Right forelimb (tissue), 1 donor: ENCODE measurements at regions not wholly inside any gene's neighbourhood (a gene's known extent, or its start where the extent isn't known, plus 50 kb on each side); places are given as distances from the start of the nearest gene placed in this dataset.
A peak's percentile ranks its signal among the peaks of the same experiment; 100 is the strongest.

ENCODE experiments used
- DNase-seq: peaks from one replicate; pipeline ENCODE4 v3.0.0-alpha.2; 2018

DNA sequence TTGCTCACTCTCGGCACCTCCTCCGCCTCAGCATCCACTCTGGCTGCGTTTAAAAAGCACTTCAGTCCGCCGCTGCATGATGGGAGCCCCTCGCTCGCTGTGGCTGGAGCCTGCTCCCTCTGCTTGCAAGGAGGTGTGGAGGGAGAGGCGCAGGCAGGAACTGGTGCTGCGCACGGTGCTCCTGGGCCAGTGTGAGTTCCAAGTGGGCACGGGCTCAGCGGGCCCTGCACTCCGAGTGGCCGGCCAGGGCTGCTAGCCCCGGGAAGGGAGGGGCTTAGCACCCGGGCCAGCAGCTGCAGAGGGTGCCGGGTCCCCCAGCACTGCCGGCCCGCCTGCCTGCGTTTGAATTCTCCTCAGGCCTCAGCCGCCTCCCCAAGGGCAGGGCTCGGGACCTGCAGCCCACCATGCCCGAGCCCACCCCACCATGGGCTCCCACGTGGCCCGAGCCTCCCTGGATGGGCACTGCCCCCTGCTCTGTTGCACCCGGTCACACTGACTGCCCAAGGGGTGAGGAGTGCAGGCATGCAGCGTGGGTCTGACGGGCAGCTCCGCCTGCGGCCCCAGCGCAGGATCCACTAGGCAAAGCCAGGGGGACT is 1599.5 kb downstream of the NCAM2 start:
- no peak for DNase-seq

DNA sequence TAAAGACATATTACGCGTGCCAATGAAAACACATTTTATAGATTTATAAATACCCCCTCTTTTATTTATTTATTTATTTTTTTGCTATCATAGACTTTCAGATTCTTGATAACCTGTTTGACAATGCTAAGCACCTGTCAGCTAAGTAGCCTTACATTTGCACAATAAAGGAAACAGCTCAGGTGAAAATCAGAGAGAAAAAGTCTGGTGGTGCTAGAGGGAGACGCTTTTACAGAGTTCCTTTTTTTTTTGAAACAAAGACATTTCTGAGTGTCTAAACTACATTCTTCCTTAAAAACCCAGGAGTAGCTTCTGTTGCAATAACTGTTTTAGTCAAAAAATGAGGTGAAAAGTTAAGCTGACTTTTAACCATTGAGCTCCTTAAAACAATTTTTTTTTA is 1611.6 kb downstream of the NCAM2 start:
- no peak for DNase-seq

- DNase-seq, result no peak
Measured at GRCh38 chr21:22627911-22628310, 1629.7 kb downstream of the NCAM2 start.

GRCh38 chr21:22630953-22631465 is 1632.8 kb downstream of the NCAM2 start:
- DNase-seq, result no peak

DNA sequence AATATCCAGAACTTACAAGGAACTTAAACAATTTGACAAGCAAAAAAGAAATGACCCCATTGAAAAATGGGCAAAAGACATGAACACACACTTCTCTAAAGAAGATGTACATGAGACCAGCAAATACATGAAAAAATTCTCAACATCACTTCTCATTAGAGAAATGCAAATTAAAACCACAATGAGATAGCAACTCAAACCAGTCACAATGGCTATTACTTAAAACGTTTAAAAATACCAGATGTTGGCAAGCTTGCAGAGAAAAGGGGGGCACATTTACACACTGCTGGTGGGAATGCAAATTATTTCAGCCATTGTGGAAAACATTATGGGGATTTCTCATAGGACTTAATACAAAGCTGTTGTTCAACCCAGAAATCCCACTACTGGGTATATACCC is 1634.0 kb downstream of the NCAM2 start:
- no peak for DNase-seq

DNA sequence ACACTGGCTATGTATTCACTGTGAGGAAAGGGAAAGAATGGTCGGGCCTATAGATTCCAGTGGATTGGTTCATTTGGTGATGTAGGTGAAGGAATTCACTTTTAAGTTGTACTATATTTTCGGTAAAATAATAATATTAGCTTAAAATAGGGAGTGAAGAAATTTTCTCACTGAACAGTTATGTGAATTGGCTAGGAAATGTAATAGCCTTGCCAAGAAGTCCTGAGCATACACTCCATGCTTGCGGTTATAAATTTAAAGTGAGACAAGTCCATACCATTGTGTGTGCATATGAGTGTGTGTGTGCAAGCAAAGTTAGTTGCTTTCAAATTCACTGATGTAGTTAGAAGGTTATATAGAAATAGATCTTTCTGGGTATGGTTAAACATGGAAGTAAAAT is 1651.0 kb downstream of the NCAM2 start:
- DNase-seq, result no peak

DNA sequence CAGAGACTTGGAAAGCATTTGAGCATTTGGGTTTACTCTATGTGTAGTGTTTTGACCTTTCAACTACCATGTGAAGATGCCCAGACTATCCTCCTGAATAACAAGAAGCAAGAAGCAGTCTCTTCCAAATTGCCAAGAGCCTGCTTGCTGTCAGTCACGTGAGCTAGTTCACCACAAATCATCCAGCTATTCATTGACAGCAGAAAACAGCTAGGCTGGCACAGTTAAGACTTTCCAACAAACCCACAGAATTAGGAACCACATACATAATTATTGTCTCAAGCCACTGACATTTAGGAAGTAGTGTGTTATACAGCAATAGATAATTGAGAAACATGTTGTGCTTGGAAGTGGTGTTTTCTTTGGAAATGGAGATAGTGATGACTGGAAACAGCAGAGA is 1652.0 kb downstream of the NCAM2 start:
- no peak for DNase-seq

DNA sequence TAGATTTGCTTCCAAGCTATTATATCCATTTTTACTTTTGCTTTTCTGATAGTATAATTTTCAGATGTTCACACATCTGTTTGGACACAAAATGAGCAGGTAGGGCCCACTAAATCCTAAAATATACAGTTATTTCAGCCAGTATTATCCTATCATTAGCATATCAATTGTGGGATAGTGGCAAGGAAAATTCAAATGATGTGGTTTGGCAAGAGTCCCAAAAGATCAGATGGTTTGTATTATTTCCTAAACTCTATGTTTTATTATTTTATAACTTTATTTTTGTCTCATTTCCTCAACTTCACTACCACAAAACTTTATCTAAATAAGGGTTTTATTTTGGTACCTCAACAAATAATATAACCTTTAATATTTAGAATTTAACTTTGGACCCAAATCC is 1659.6 kb downstream of the NCAM2 start:
- no peak for DNase-seq

GRCh38 chr21:22670148-22670547 is 1671.9 kb downstream of the NCAM2 start:
- DNase-seq, result no peak

GRCh38 chr21:22679207-22679606 is 1681.0 kb downstream of the NCAM2 start:
- no peak for DNase-seq

DNA sequence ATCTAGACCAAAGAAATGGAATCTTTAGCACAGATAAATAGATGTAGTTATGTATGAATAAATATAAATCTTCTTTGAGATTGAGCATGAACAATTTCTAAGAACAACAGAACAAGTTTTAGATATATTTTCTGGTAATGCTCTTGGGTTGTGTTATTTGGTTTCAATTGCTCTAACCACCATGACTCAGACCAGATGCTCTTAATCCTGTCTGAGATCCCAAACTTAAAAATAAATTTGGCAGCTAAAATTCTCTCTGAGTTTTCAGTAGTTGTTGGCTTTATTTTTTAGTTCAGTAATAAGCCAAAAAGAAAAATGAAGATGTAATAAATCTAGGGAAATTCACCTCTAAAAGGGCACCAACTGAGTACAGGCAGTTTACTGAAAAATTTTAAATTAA is 1693.4 kb downstream of the NCAM2 start:
- no peak for DNase-seq

DNA sequence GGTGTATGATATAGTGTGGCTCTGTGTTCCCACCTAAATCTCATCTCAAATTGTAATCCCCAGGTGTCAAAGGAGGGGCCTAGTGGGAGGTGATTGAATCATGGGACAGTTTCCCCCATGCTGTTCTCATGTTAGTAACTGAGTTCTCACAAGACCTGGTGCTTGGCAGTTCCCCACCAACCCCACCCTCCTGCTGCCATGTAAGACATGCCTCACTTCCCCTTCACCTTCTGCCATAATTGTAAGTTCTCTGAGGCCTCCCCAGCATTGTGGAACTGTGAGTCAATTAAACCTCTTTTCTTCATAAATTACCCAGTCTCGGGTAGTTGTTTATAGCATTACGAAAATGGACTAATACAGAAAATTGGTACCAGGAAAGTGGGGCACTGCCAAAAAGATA is 1705.3 kb downstream of the NCAM2 start:
- DNase-seq, result no peak

DNA sequence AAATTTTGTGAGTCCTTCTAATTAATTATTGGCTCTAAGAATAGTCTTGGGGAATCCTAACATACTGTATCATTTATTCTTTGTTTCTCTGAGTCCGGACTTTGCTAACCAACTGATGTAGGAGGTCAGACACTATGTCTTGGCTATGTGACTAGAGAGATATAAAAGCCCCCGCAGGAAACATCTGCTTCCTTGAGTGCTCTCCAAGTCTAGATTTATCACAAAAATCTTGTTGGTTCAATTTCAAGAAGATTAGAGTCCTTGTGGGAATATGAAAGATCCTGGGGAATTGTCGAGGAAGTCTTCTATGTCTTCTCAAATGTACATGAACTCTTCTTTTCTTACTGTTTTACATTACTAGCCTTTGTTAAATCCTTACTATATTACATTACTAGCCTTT is 1712.5 kb downstream of the NCAM2 start:
- no peak for DNase-seq

DNA sequence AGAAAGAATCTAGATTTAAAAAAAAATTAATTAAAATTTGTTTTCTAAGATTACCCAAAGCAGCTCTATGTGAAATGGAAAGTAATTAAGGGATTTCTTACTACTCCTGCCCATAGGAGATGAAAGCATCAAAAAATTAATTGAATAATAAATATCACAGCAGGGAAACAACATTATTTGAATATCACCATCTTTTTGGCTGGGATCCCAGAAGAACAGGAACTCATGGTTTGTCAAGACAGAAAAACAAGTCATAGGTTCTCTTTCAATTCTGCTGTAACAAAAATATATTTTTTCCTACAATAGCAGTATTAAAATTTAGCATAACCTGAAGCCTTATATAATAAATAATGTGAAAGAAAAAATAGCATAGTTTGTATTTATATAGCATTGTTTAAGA is 1713.4 kb downstream of the NCAM2 start:
- no peak for DNase-seq

DNA sequence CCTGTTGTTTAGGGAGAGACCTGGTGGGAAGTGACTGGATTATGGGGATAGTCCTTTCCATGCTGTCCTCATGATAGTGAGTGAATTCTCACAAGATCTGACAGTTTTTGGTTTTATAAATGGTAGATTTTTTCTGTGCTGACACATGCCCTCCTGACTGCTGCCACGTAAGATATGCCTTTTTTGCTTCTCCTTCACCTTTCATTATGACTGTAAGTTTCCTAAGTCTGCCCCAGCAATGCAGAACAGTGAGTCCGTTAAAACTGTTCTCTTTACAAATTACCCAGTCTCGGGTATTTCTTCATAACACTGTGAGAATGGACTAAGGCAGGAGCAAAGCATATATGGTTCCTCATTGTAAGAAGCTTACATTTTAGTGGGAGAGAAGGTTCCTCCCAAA is 1727.2 kb downstream of the NCAM2 start:
- DNase-seq, result no peak

- DNase-seq, result no peak
Measured at GRCh38 chr21:22728091-22728490, 1729.9 kb downstream of the NCAM2 start.

- DNase-seq, result no peak
Measured at GRCh38 chr21:22743085-22743484, 1744.9 kb downstream of the NCAM2 start.

DNA sequence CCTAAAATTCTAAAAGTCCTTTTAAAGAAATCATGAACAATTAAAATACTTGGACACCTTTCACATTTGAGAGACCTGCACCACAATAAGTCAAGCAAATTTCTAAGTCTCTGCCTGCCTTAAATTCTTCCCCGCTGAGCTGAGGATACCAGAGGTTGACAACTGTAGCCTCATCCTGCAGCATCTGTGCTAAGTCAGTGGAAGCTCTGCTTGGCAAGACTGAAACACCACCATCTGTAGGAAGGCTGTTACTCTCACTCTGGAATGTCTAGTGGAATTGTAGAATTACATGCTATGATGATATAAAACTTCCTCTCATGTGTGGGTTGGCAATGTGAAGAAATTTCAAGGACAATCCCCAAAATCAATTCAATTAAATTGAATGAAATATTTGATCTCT is 1756.5 kb downstream of the NCAM2 start:
- peak; percentile 40 for DNase-seq

- DNase-seq, result no peak
Measured at GRCh38 chr21:22758478-22758877, 1760.3 kb downstream of the NCAM2 start.

DNA sequence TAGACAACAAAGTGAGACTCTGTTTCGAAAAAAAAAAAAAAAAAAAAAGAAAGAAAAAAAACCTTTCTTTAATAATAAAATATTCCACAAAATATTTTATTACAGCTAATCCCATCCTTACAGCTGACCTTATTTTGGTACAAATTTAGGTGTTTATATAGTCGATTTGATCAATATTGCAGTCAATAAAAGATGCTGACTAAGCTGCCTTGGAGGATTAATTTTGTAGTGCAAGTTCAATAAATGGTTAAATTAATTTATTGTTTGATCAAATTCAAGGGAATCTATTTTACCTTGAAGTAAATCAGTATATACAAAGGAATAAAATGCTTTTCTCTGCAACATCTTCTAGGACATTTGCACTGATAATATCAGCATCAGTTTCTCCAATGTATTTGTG is 1764.3 kb downstream of the NCAM2 start:
- DNase-seq, result no peak

DNA sequence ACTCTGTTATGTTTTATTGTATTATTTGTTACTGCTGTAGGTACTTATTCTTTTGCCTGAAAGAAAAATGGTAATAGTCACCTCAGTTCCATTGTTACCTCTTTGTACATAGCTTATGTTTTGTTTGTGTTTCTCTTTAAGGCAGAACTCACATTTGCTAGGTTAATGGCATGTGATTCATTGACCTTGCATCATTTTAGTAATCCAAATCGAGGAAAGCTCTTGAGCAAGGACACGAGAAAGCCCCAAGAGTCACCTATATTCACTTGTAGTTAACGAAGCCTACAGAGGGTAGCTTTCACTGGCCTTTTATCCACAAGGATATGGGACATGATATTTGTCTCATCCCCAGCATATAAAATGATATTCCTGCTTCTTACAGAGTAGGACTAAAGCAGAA is 1765.2 kb downstream of the NCAM2 start:
- DNase-seq, result no peak

- no peak for DNase-seq
Measured at GRCh38 chr21:22764222-22764621, 1766.0 kb downstream of the NCAM2 start.

- DNase-seq, result no peak
Measured at GRCh38 chr21:22791376-22791775, 1793.2 kb downstream of the NCAM2 start.

- DNase-seq, result no peak
Measured at GRCh38 chr21:22791986-22792560, 1793.9 kb downstream of the NCAM2 start.

GRCh38 chr21:22795091-22795490 is 1796.9 kb downstream of the NCAM2 start:
- no peak for DNase-seq
